GM19328 (cell line): ENCODE measurements at regions not wholly inside any gene's neighbourhood (a gene's known extent, or its start where the extent isn't known, plus 50 kb on each side); places are given as distances from the start of the nearest gene placed in this dataset.

Source experiments
- ATAC-seq: cut with Tn5 transposase; IDR thresholded peaks from one replicate; pipeline ENCODE4 v1.9.1; 2021; ENCODE audit warnings: mild to moderate bottlenecking, moderate library complexity; ENCODE audit not compliant: unreplicated experiment

DNA sequence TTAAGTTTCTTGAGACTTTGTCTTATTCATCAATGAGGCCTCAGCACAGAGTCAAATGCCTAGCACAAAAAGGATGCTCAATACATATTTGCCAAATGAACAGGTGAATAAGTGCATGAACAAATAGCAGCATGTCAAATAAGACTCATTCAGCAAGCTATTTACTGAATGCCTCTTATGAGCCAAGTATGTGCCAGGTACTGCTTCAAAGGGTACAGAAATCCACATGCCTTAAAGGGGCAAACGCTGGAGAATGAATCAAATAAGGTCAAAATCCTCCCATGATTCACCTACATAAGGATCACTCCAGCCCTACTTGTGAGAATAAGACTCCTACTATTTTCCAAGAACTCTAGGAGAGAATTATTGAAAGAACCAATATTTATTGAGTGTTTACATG is 260.2 kb upstream of the CPEB2 start:
- ATAC-seq: no peak

DNA sequence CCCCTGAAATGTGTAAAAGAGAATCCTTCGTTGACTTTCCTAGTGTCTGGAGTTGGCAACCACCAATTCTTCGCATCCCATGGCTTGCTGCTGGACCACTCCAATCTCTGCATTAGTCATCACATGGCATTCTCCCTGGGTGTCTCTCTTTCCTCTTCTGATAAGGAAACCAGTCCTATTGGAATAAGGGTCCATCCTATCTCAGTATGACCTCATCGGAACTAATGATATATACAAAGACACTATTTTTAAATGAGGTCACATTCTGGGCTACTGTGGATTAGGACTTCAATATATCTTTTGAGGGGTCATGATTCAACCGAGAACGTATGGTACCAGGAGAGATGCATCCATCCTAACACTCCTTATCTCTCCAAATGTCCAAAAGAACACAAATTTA is 259.1 kb upstream of the CPEB2 start:
- ATAC-seq: no peak

DNA sequence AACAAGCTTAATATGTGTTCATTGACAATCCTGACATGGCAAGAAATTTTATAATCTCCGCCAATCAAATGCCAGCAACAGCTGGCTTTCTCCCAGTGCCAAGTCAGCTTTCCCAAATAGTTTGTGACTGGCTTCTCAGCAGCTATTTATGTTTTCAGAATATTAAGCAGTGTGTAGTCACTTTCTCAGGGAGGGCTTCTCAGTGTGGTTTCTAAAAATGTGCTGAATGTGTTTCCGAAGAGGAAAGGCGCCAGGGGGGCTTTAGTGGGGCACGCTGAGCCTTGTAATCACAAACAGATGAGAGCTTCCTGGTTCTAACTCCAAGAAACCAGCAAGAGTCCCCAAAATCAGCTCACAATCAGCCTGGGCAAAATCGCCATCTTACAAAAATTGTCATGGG is 258.7 kb upstream of the CPEB2 start:
- ATAC-seq: no peak

DNA sequence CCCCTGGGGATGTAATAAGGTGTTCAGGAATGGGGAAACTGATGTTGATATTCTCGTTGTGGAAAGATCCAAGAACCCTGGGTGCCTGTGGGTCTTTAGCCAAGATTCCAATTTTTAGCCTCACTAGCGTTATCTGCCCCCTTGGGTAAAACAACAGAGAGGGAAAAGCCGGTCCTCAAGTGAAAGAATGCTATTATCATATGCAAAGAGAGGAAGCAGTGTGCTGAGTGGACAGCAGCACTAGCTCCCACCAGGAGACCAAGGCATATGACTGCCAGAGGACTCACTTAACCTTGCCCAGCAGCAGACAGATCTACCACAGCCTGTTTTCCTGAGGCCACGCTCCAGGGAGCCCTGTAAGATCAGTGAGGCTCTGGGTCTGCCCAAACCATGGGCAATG is 257.9 kb upstream of the CPEB2 start:
- no peak for ATAC-seq

DNA sequence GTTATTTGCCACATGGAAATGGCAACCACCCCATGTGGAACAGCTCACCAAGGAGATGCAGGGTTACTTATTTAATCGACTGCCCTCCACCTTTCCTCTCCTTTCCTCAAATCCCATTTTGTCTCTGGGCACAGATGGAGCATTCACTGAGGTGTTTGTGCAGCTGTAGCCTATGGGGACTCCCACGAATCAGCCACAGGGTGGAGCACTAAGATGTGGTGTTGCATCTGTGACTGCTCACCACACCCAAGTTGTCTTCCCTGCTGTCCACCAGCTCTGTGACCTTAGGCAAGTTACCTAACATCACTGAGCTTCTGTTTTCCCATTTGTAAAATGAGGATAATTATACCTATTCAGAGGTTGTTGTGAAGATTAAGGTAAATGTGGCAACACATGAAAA is 252.4 kb upstream of the CPEB2 start:
- ATAC-seq: no peak

DNA sequence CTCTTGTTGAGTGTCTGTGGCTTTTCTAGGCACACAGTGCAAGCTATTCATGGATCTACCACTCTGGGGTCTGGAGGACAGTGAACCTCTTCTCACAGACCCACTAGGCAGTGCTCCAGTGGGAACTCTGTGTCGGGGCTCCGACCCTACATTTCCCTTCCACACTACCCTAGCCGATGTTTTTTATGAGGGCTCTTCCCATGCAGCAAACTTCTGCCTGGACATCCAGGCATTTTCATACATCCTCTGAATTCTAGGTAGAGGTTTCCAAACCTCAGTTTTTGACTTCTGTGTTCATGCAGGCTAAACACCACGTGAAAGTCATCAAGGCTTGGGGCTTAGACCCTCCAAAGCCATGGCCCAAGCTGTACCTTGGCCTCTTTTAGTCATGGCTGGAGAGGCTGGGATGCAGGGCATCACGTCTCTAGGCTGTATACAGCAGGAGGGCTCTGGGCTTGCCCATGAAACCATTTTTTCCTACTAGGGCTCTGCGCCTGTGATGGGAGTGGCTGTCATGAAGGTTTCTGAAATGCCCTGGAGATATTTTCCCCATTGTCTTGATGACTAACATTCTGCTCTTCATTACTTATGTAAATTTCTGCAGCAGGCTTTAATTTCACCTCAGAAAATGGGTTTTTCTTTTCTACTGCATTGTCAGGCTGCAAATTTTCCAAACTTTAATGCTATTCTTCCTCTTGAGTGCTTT is 249.8 kb upstream of the CPEB2 start:
- ATAC-seq: no peak

DNA sequence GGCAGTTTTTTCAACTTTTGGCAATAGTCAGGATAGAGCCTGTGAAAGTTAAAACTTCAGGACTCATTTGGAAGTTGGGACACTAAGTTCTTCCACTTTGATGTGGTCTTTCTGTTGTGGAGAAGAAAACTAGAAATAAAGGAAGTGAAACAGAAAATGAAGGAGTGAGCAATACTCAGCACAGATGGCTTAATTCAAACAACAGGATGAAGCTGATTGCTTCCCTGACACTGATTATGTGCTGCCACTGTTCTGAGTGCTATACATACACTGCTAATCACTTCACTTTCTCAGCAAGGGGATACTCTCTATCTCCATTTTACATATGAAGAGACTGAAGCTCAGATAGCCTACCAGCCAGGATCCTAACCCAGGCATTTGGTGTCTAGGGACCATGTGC is 235.1 kb upstream of the CPEB2 start:
- no peak for ATAC-seq

DNA sequence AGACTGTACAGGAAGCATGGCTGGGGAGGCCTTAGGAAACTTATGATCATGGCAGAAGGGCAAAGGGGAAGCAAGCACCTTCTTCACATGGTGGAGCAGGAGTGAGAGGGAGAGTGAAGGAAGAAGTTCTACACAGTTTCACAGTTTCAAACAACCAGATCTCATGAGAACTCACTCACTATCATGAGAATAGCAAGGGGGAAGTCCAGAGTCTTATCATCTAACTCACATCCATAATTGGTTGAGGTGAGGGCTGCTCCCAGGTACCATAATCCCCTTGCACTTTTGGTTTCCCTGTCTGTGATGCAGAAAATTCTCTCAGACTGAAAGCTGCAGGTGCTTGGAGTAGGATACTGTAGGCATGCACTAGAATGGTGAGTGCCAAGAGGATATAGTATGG is 233.8 kb upstream of the CPEB2 start:
- no peak for ATAC-seq

DNA sequence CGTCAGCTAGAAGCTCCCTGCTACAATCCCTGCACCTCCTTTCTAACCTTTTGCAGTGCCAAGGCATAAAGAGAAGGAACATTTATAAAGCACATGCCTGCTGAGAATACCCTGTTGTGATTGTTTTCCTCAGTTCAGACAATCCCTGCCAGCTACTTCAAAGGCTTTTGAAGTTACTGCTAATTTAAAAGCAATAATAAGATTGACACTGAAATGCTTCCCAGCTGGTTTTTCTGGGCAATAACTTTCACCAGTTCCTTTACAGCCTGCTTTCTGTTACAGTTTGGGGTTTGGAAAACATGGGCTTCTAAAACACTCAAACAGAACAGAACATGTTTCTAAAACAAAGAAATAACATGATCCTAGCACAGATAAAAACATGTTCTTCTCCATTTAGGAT is 232.3 kb upstream of the CPEB2 start:
- no peak for ATAC-seq

DNA sequence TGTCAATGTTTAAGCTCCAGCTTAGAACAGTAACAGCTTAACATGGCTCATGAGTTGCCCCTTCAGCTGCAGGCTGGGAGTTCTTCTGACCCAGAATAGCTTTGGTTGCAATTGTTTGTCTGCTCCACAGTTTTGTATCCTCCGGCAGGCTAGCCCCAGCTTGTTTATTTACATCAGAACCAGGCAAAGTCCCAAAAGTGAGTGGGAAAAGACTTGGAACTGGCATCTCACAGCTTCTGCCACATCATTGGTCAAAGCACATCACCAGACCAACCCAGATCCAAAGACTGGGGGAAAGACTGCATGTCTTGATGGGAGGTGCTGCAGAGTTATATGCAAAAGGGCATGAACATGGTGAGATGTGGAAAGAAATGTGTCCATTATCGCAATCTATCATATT is 231.2 kb upstream of the CPEB2 start:
- no peak for ATAC-seq

DNA sequence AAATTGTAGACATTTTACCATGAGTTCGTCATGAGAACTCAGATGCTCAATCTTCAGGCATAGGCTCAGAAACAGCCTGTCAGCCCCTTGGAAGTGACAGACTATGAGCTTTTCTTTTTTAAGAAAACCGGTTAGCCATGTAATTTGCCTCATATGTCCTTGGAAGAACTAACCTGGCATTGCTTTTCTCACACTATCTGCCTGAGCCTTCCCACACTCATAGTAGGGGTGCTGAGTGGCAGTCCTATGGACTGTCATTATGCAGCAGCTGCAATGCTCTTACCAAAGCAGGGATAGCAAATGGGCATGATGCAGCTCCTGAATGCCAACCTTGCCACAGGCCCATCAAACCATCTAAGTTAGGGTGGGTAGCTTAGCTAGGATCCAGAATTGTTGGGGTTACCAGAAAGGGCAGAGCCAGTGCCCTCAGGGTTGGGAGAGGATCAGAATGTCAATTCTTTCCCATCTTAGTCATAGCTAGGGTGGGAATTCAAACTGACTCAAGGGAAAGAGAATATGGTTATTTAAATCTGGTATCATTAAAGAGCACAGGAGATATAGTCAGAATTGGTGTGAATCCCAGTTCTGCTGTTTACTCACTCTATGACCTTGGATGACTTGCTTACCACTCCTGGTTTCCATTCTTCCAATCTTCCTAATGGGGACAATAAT is 230.6 kb upstream of the CPEB2 start:
- ATAC-seq: no peak

DNA sequence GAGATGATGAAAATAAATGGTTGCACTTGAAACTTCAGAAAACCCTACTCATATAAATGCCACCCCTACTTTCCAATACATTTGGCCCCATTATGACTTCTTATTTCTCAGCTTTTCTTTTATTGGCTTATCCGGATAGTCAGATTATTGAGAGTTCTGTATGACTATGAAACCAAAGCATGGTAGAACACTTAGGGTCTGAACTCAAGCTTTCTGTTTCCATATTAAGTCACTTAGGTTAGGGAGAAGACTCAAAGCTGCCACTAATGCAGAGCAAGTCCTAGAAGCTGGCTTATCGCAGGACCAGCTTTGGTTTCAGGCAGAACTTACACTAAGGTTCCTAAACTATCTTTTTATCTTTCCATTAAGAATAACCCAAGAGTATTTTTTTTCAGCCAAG is 229.9 kb upstream of the CPEB2 start:
- no peak for ATAC-seq

DNA sequence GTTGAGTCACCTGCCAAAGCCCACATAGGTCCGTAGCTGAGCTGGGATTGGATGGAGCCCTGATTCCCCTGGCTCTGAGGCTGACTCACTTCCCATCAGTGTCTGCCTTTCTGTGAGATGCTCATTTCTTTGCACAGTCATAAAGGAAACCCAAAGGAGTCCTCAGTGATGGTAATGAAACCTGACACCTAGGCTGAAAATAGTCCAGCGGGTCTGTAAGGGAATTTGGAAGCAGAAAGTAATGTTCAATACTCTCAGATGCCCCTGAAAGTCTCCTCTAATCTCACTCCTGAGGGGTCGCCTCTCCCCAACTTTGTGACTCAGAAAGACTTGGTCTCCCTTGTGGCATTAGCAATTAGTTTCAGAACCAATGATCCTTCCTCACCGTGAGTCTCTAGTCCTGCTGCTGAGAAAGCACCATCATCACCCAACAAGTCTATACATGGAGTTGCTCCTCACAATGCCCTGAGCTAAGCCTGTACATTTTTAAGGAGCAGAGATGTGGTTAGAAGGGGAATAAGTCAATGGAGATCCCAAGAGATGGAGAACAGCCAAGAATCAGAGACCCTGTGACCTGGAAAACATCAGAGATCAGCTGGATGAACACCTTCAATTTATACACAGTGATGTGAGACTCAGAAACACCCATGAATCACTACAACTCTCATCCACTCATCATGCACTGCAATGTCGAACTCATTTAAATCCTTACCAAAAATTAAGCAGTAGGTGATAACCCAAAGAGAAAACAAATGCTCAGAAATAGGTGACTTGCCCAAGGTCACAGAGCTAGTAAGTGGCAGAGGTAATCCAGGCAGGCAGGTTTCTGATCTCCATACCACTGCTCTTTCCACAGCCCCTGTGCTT is 219.0 kb upstream of the CPEB2 start:
- ATAC-seq: peak; percentile 89

DNA sequence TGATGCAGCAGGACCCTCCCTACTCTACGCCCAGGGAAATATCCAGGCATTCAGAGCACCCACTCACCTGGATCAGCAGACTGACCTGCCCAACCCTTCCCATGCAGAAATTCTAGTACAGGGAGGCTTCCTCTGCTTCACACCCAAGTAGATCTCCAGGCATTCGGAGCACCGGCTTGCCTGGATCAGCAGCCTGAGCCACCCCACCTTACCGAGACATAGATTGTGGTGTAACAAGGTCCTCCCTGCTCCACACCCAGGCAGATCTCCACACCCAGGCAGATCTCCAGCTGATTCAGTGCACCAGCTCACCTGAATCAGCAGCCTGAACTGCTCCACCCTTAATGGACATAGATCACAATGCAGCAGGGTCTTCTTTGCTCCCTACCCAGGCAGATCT is 215.1 kb upstream of the CPEB2 start:
- ATAC-seq: no peak

DNA sequence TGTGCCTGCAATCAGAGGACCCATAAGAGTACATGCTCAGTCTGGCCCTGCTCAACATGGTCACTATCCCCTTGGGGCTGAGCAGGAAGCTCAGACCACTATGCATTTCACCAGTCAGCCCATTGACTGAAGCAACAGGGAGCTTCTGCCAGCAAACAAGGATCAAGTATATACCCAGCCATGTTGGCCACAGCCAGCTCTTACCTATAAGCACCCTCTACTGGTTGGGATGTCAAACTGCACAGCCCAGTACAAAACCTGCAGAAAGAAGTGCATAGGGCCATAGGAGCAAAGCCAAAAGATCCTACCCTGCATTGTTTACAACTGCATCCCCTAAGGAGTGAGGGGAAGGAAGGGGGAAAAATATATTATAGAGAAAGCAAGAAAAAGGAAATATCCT is 214.4 kb upstream of the CPEB2 start:
- ATAC-seq: no peak

DNA sequence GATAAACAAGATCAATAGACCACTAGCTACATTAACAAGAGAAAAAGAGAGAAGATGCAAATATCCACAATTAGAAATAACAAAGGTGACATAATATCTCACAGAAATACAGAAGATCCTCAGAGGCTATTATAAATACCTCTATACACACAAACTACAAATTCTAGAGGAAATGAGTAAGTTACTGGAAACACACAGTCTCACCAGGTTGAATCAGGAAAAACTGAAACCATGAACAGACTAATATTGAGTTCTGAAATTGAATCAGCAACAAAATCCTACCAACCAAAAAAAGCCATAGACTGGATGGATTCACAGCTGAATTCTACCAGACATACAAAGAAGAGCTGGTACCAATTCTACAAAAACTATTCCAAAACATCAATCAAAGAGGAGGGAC is 211.8 kb upstream of the CPEB2 start:
- no peak for ATAC-seq

DNA sequence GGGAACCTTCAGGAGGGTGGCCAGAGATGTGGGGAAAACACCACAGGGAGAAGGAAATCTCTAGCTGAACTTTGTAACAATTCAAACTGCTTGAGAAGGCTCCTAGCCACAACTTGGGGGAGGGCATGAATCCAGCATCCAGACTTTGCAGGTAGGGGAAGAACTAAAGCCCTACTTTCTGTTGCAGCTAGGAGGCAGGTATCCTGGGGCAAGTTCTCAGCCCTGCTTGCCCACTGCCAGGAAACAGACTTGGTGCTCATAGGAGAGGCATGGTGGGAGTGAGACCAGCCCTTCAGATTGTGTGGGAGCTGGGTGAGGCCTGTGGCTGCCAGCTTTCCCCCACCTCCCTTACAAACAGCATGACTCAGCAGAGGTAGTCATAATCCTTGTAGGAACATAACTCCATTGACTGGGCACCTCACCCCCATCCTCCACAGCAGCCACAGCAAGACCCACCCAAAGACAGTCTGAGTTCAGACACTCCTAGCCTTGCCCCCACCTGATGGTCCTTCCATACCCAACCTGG is 209.5 kb upstream of the CPEB2 start:
- no peak for ATAC-seq

DNA sequence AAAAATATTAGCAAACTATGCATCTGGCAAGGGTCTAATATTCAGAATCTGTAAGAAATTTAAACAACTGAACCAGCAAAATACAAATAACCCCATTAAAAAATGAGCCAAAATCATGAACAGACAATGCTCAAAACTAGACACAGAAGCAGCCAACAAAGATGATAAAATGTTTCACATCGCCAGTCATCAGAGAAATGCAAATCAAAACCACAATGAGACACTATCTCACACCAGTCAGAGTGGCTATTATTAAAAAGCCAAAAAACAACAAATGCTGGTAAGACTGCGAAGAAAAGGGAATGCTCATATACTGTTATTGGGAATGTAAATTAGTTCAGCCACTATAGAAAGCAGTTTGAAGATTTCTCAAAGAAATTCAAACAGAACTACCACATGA is 201.3 kb upstream of the CPEB2 start:
- no peak for ATAC-seq

DNA sequence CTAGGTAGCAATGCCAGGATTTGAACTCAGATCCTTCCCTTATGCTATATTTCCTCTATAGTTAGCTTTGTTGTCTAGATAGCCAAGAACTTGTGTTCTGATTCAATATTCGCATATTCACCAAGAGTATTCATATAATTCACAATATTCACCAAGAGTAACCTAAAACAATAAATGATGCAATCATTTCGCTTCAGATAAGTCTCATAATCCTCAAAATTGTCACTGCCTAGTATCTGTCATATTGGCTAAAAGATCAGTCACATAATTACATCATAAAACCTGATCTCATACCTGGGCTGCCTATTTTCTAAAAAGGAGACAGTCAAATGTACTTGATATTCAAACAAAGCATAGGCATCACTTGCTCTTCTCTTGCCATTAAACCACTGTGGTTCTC is 199.7 kb upstream of the CPEB2 start:
- ATAC-seq: no peak

DNA sequence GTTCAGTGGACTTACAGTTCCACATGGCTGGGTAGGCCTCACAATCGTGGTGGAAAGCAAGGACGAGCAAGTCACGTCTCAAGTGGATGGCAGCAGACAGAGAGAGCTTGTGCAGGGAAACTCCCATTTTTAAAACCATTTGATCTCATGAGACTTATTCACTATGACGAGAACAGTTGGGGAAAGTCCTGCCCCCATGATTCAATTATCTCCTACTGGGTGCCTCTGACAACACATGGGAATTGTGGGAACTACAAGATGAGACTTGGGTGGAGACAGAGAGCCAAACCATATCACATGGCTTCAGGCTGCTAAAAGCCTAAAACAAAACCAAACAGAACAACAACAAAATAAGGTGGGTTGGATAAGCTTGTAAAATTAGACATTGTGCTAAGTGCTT is 194.4 kb upstream of the CPEB2 start:
- no peak for ATAC-seq

DNA sequence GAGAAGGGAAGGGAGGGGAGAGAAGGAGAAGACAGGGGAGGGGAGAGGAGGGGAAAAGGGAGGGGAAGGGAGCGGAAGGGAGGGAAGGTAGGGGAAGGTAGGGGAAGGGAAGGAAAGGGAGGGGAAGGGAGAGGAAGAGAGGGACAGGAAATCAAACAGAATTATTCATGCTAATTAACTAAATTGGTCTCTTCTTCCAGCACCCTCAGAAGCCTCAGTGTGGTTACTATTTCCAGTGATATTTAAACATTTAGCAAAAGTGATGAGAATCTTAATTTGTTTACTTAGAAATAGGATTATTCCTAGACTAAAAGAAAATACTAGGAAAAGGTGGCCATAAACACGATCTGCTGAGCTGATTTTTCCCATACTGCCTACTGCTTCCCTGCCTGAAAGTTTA is 193.1 kb upstream of the CPEB2 start:
- ATAC-seq: no peak

DNA sequence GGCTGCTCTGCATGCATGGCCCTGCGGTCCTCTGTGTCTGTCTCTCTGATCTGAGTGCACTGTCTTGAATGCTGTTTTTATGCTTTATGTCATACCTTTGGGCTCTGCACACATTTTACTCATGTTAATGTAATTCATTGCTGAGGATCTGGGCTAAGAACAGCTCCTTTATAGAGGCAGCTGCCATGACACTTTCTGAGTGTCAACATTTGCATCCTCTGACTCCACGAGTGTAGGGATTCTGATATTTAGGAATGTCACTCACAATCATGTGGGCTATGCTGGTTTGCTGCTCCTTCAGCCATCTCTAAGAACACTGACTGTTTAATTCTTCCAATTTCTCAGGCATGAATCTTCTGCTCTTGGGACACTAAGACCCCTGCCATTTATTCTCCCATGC is 192.2 kb upstream of the CPEB2 start:
- no peak for ATAC-seq
